RCC 7860 (cell line): ENCODE measurements at regions not wholly inside any gene's neighbourhood (a gene's known extent, or its start where the extent isn't known, plus 50 kb on each side); places are given as distances from the start of the nearest gene placed in this dataset.
A peak's percentile ranks its signal among the peaks of the same experiment; 100 is the strongest.
"Not testable (repeated sequence)": the region's sequence is repeated elsewhere in the genome, so short reads cannot be mapped to it uniquely, and the experiment has no call there.

ENCODE experiments used
- DNase-seq: peaks from one replicate; pipeline ENCODE4 v3.0.0-alpha.2; 2015; ENCODE audit warnings: low spot score
- FAIRE-seq: peaks from 2 replicates; lab custom pipeline; 2012; peaks lifted over from hg19 to GRCh38; lab: Jason Lieb, UNC

GRCh38 chrX:150230952-150231351 lies 132.2 kb upstream of the MAMLD1 start:
- FAIRE-seq, DNase-seq: not testable (repeated sequence)

GRCh38 chrX:150231368-150231767 lies 131.7 kb upstream of the MAMLD1 start:
- not testable (repeated sequence) for FAIRE-seq, DNase-seq

GRCh38 chrX:150232222-150232621 lies 130.9 kb upstream of the MAMLD1 start:
- DNase-seq, FAIRE-seq: not testable (repeated sequence)

GRCh38 chrX:150234126-150234525 lies 129.0 kb upstream of the MAMLD1 start:
- DNase-seq (peak; percentile 63), FAIRE-seq (peak; percentile 64)

- DNase-seq (no peak), FAIRE-seq (no peak)
Observed at GRCh38 chrX:150236327-150236726, 126.8 kb upstream of the MAMLD1 start.

- no peak for DNase-seq
- no peak for FAIRE-seq
Observed at GRCh38 chrX:150238632-150239382, 124.3 kb upstream of the MAMLD1 start.

GRCh38 chrX:150239946-150240642 lies 123.0 kb upstream of the MAMLD1 start:
- FAIRE-seq (no peak), DNase-seq (no peak)

- DNase-seq (no peak), FAIRE-seq (no peak)
Observed at GRCh38 chrX:150240643-150240970, 122.5 kb upstream of the MAMLD1 start.

GRCh38 chrX:150253959-150254620 lies 109.0 kb upstream of the MAMLD1 start:
- DNase-seq (no peak), FAIRE-seq (no peak)

GRCh38 chrX:150254909-150255308 lies 108.2 kb upstream of the MAMLD1 start:
- no peak for DNase-seq
- no peak for FAIRE-seq

GRCh38 chrX:150255441-150256296 lies 107.4 kb upstream of the MAMLD1 start:
- DNase-seq (no peak), FAIRE-seq (no peak)

- no peak for FAIRE-seq
- DNase-seq: no peak
Observed at GRCh38 chrX:150256297-150256650, 106.8 kb upstream of the MAMLD1 start.

GRCh38 chrX:150257353-150258175 lies 105.6 kb upstream of the MAMLD1 start:
- FAIRE-seq: no peak
- DNase-seq: no peak

GRCh38 chrX:150258176-150258425 lies 105.0 kb upstream of the MAMLD1 start:
- FAIRE-seq (no peak), DNase-seq (no peak)

GRCh38 chrX:150258463-150259430 lies 104.4 kb upstream of the MAMLD1 start:
- FAIRE-seq: no peak
- peak; percentile 19 for DNase-seq

GRCh38 chrX:150262456-150262855 lies 100.7 kb upstream of the MAMLD1 start:
- DNase-seq (no peak), FAIRE-seq (no peak)

GRCh38 chrX:150268839-150269355 lies 94.2 kb upstream of the MAMLD1 start:
- DNase-seq (no peak), FAIRE-seq (no peak)

GRCh38 chrX:150269605-150270254 lies 93.4 kb upstream of the MAMLD1 start:
- peak; percentile 93 for FAIRE-seq
- peak; percentile 80 for DNase-seq

- FAIRE-seq (no peak), DNase-seq (no peak)
Observed at GRCh38 chrX:150270622-150271021, 92.5 kb upstream of the MAMLD1 start.
